Esophagus squamous epithelium (tissue), 4 donors: ENCODE measurements at regions not wholly inside any gene's neighbourhood (a gene's known extent, or its start where the extent isn't known, plus 50 kb on each side); places are given as distances from the start of the nearest gene placed in this dataset.

Source experiments
- POLR2A ChIP-seq, 4 donors: fragments of 450-650 bp; IDR thresholded peaks; one replicate each; pipeline ENCODE4 v1.6.1; 2017; ENCODE audit warnings: antibody characterized with exemption in 4 of 4, mild to moderate bottlenecking in 4 of 4, moderate library complexity in 3 of 4
- TF ChIP-seq, protein P1 (sequence below), 6 experiments: fragments of 450-650 bp in 4 of 6; fragments of 200-600 bp in 2 of 6; sonication (generic) in 2 of 6; IDR thresholded peaks; one replicate each; pipeline ENCODE4 v1.5.1; 2016 to 2019; ENCODE audit warnings: antibody characterized with exemption in 6 of 6, mild to moderate bottlenecking in 4 of 6, moderate library complexity in 4 of 6

DNA sequence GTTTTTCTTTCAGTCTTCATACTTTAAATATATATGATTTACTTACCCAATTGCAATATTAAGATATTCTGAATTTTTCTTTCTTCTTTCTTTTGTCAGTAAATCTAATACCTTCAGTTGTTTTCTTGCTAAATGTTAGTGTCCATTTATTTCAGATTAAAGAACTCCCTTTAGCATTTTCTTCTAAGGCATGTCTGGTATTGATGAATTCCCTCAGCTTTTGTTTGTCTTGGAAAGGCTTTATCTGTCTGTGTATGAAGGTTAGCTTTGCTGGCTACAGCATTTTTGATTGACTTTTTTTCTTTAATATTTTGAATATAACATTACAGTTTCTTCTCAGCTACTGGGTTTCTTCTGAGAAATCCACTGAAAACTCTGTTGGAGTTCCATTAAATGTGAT is 64.0 kb upstream of the PLSCR4 start:
- TF ChIP-seq, protein P1, sequence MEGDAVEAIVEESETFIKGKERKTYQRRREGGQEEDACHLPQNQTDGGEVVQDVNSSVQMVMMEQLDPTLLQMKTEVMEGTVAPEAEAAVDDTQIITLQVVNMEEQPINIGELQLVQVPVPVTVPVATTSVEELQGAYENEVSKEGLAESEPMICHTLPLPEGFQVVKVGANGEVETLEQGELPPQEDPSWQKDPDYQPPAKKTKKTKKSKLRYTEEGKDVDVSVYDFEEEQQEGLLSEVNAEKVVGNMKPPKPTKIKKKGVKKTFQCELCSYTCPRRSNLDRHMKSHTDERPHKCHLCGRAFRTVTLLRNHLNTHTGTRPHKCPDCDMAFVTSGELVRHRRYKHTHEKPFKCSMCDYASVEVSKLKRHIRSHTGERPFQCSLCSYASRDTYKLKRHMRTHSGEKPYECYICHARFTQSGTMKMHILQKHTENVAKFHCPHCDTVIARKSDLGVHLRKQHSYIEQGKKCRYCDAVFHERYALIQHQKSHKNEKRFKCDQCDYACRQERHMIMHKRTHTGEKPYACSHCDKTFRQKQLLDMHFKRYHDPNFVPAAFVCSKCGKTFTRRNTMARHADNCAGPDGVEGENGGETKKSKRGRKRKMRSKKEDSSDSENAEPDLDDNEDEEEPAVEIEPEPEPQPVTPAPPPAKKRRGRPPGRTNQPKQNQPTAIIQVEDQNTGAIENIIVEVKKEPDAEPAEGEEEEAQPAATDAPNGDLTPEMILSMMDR (IDR thresholded peaks at IDR 0.05): no peak
- no peak for TF ChIP-seq POLR2A (IDR thresholded peaks at IDR 0.05)
